Fibroblast of lung (primary cell): ENCODE measurements at regions not wholly inside any gene's neighbourhood (a gene's known extent, or its start where the extent isn't known, plus 50 kb on each side); places are given as distances from the start of the nearest gene placed in this dataset.

Experiments used
- EZH2 ChIP-seq: IDR thresholded peaks from 2 replicates; pipeline ENCODE4 v1.5.1; 2012; ENCODE audit warnings: low read length, control low read depth, mild to moderate bottlenecking; ENCODE audit errors: missing control alignments
- TF ChIP-seq, protein P1 (sequence below), 2 donors: IDR thresholded peaks in 1 of 2; conservative IDR thresholded peaks in 1 of 2; 1 replicate in 1 of 2; 2 replicates in 1 of 2; pipeline ENCODE4 v1.5.1; 2011 to 2012; ENCODE audit warnings: low read length in 2 of 2, control low read depth in 1 of 2, inconsistent platforms in 1 of 2, low read depth in 1 of 2, mild to moderate bottlenecking in 1 of 2

- TF ChIP-seq, protein P1, sequence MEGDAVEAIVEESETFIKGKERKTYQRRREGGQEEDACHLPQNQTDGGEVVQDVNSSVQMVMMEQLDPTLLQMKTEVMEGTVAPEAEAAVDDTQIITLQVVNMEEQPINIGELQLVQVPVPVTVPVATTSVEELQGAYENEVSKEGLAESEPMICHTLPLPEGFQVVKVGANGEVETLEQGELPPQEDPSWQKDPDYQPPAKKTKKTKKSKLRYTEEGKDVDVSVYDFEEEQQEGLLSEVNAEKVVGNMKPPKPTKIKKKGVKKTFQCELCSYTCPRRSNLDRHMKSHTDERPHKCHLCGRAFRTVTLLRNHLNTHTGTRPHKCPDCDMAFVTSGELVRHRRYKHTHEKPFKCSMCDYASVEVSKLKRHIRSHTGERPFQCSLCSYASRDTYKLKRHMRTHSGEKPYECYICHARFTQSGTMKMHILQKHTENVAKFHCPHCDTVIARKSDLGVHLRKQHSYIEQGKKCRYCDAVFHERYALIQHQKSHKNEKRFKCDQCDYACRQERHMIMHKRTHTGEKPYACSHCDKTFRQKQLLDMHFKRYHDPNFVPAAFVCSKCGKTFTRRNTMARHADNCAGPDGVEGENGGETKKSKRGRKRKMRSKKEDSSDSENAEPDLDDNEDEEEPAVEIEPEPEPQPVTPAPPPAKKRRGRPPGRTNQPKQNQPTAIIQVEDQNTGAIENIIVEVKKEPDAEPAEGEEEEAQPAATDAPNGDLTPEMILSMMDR (conservative IDR thresholded peaks at IDR 0.05 in 1 of 2, IDR thresholded peaks at IDR 0.05 in 1 of 2; ENCODE audit: low read depth in 1 of 2, low read length in 2 of 2): no peak
- TF ChIP-seq EZH2: no peak
Measured at GRCh38 chr2:116467243-116467642, 1347.2 kb upstream of the DDX18 start.
